ENCODE measurements at regions not wholly inside any gene's neighbourhood (a gene's known extent, or its start where the extent isn't known, plus 50 kb on each side); places are given as distances from the start of the nearest gene placed in this dataset.
"Not testable (repeated sequence)": the region's sequence is repeated elsewhere in the genome, so short reads cannot be mapped to it uniquely, and the experiment has no call there.

- ATAC-seq: no peak
Observed at GRCh38 chr3:20810555-20810954, 624.5 kb upstream of the SGO1 start.

- no peak for ATAC-seq
Observed at GRCh38 chr3:20809356-20809755, 623.4 kb upstream of the SGO1 start.

- no peak for ATAC-seq
Observed at GRCh38 chr3:20808864-20809263, 622.9 kb upstream of the SGO1 start.

- no peak for ATAC-seq
Observed at GRCh38 chr3:20798666-20799065, 612.7 kb upstream of the SGO1 start.

GRCh38 chr3:20787005-20787404 lies 601.0 kb upstream of the SGO1 start:
- ATAC-seq: no peak

- no peak for ATAC-seq
Observed at GRCh38 chr3:20776692-20777091, 590.7 kb upstream of the SGO1 start.

- ATAC-seq: no peak
Observed at GRCh38 chr3:20776286-20776685, 590.3 kb upstream of the SGO1 start.

- no peak for ATAC-seq
Observed at GRCh38 chr3:20773320-20773984, 587.4 kb upstream of the SGO1 start.

- no peak for ATAC-seq
Observed at GRCh38 chr3:20772869-20773268, 586.9 kb upstream of the SGO1 start.

- no peak for ATAC-seq
Observed at GRCh38 chr3:20769430-20769829, 583.4 kb upstream of the SGO1 start.

GRCh38 chr3:20760981-20761380 lies 575.0 kb upstream of the SGO1 start:
- no peak for ATAC-seq

- no peak for ATAC-seq
Observed at GRCh38 chr3:20752416-20752815, 566.4 kb upstream of the SGO1 start.

- ATAC-seq: no peak
Observed at GRCh38 chr3:20751296-20751695, 565.3 kb upstream of the SGO1 start.

GRCh38 chr3:20747741-20748140 lies 561.7 kb upstream of the SGO1 start:
- ATAC-seq: no peak

- no peak for ATAC-seq
Observed at GRCh38 chr3:20743553-20744321, 557.7 kb upstream of the SGO1 start.

- no peak for ATAC-seq
Observed at GRCh38 chr3:20742903-20743552, 557.0 kb upstream of the SGO1 start.

GRCh38 chr3:20741381-20741780 lies 555.4 kb upstream of the SGO1 start:
- ATAC-seq: no peak

- no peak for ATAC-seq
Observed at GRCh38 chr3:20739814-20740213, 553.8 kb upstream of the SGO1 start.

- no peak for ATAC-seq
Observed at GRCh38 chr3:20736287-20736852, 550.4 kb upstream of the SGO1 start.

GRCh38 chr3:20729185-20729584 lies 543.2 kb upstream of the SGO1 start:
- ATAC-seq: no peak

- ATAC-seq: no peak
Observed at GRCh38 chr3:20726786-20727185, 540.8 kb upstream of the SGO1 start.

GRCh38 chr3:20724241-20724640 lies 538.2 kb upstream of the SGO1 start:
- ATAC-seq: no peak

- ATAC-seq: not testable (repeated sequence)
Observed at GRCh38 chr3:20716425-20716824, 530.4 kb upstream of the SGO1 start.

GRCh38 chr3:20701641-20702040 lies 515.6 kb upstream of the SGO1 start:
- ATAC-seq: no peak

All from activated CD4-positive, CD25-positive, alpha-beta regulatory T cell treated with anti-CD3 and anti-CD28 coated beads, Interleukin-2, amount 50 U/mL, for 24 hours (primary cell).